HepG2 (cell line): ENCODE measurements at regions not wholly inside any gene's neighbourhood (a gene's known extent, or its start where the extent isn't known, plus 50 kb on each side); places are given as distances from the start of the nearest gene placed in this dataset.

Experiments
- ZNF407 ChIP-seq: sonication (generic); formaldehyde crosslinking; IDR thresholded peaks from one replicate; pipeline ENCODE4 v1.5.1; 2020; ENCODE audit warnings: mild to moderate bottlenecking, missing genetic modification reagents; ENCODE audit errors: not compliant biosample characterization

GRCh38 chr5:89315286-89316100 is 432.5 kb upstream of the MEF2C start (continued):
- TF ChIP-seq ZNF407 (CRISPR knock-in tag), result no peak
- TF ChIP-seq, all 625 proteins: peak for 0
